ENCODE measurements at regions not wholly inside any gene's neighbourhood (a gene's known extent, or its start where the extent isn't known, plus 50 kb on each side); places are given as distances from the start of the nearest gene placed in this dataset.

GRCh38 chr12:46635818-46636217, 190.0 kb downstream of the SLC38A4 start:
- DNase-seq (ENCODE audit: low read depth, low spot score): no peak
- FAIRE-seq: no peak
- dilution Hi-C loops (cut with MboI; ENCODE audit: extremely low pct_ligation_motif_present, low sequenced_read_pairs): no loop called here
- Histone ChIP-seq H3K9me3 (replicated peaks; ENCODE audit: control insufficient read depth, insufficient read depth, low read length) (no peaks in the 10 kb centered on the region), H4K20me1 (replicated peaks; ENCODE audit: control insufficient read depth, extremely low read depth, insufficient read depth, low read length) (no peaks in the 10 kb centered on the region), H3K9ac (replicated peaks; ENCODE audit: extremely low read depth, insufficient read depth, low read length) (no peak overlapping the region), H3K27me3 (ENCODE audit: control insufficient read depth in 2 of 2, insufficient read depth in 2 of 2, low read length in 2 of 2) (no peaks in the 10 kb centered on the region), H2AFZ (ENCODE audit: low read depth, low read length) (no peak overlapping the region), H3K4me3 (replicated peaks in 1 of 3; ENCODE audit: insufficient read depth in 1 of 3, low read depth in 1 of 3, low read length in 3 of 3) (no peak overlapping the region), H3K27ac (ENCODE audit: insufficient read depth, low read depth, low read length) (no peak overlapping the region), H3K79me2 (ENCODE audit: control insufficient read depth, insufficient read depth, low read length) (no peaks in the 10 kb centered on the region), H3K9me1 (replicated peaks; ENCODE audit: control insufficient read depth, extremely low read depth, insufficient read depth, low read length) (no peaks in the 10 kb centered on the region), H3K36me3 (ENCODE audit: control insufficient read depth in 2 of 2, extremely low read depth in 1 of 2, insufficient read depth in 2 of 2, low read length in 2 of 2) (no peaks in the 10 kb centered on the region), H3K4me1 (ENCODE audit: control insufficient read depth, extremely low read depth, insufficient read depth, low read length) (no peaks in the 10 kb centered on the region), H3K4me2 (ENCODE audit: insufficient read depth, low read length) (no peak overlapping the region)
- intact Hi-C loops (cut with micrococcal nuclease): loop anchor here (2.0 kb wide), 1 partner anchor 39 kb away; no protein-coding TSS in a partner anchor
- POLR2A ChIA-PET: no interaction called here
- TF ChIP-seq FOS (IDR thresholded peaks at IDR 0.05; ENCODE audit: borderline replicate concordance, insufficient read depth, low read length) (no peak), GATA2 (IDR thresholded peaks at IDR 0.05; ENCODE audit: insufficient read depth, insufficient read length, low read depth, low read length) (no peak), JUN (IDR thresholded peaks at IDR 0.05; ENCODE audit: borderline replicate concordance, insufficient read depth, insufficient read length, low read depth) (no peak), POLR2A (IDR thresholded peaks at IDR 0.05; ENCODE audit: low read depth, low read length) (no peak), POLR2AphosphoS5 (IDR thresholded peaks at IDR 0.05; ENCODE audit: insufficient read depth, low read depth, low read length) (no peak), MYC (IDR thresholded peaks at IDR 0.05; ENCODE audit: low read depth, low read length) (no peak), MAX (IDR thresholded peaks at IDR 0.05; ENCODE audit: insufficient read depth, insufficient read length) (no peak), CTCF (IDR thresholded peaks at IDR 0.05; ENCODE audit: extremely low read depth in 1 of 2, insufficient read depth in 1 of 2, low read depth in 1 of 2, low read length in 2 of 2) (no peak), EZH2 (IDR thresholded peaks at IDR 0.05; ENCODE audit: borderline replicate concordance, low read depth, low read length, severe bottlenecking) (no peak)
- BruUV-seq (replicated peaks): no TSS peak
- CTCF ChIA-PET: interaction anchor here (0.7 kb wide), 1 partner anchor 190 kb away, joined by 3 read pairs; no protein-coding TSS in a partner anchor

Data from endothelial cell of umbilical vein (primary cell).